HG02678 (cell line): ENCODE measurements at regions not wholly inside any gene's neighbourhood (a gene's known extent, or its start where the extent isn't known, plus 50 kb on each side); places are given as distances from the start of the nearest gene placed in this dataset.
"Not testable (repeated sequence)": the region's sequence is repeated elsewhere in the genome, so short reads cannot be mapped to it uniquely, and the experiment has no call there.

Experiments used
- ATAC-seq: cut with Tn5 transposase; IDR thresholded peaks from one replicate; pipeline ENCODE4 v1.9.1; 2021; ENCODE audit warnings: mild to moderate bottlenecking, moderate library complexity; ENCODE audit not compliant: unreplicated experiment

DNA sequence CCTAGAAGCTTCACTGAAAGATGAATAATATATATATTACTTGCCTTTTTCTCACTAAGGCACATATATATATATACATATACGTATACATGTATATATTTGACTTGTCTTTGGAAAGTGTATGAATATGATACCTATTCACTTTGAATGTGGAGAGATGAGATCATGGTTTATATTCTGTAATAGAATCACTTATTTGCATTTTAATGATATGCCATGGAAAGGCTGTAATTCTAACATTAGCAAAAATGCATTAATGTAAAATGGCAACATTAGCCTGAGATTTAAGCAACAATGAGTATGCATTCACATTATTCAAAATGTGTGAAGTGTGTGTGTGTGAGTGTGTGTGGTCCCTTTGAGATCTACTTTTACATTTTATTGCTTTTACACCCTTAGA is 54.5 kb upstream of the PRKD1 start:
- ATAC-seq, result no peak

DNA sequence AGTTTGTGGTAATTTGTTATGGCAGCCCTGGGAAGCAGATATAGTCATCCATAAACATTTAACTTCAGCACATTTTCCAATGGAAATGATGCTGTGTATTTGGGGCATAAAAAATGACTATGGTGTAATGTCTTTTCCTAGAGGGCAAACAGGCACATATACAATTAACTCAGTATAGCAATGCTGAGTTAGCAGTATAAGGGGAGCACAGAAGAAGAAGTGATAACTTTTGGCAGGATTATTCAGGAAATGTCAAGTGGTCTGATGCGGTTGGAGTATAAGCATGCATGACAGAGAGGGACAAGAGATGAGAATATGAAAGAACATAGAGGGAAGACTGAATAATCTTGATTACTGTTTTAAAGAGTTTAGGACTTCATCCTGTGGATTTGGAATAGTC is 55.3 kb upstream of the PRKD1 start:
- ATAC-seq, result no peak

GRCh38 chr14:29990344-29990857 is 62.8 kb upstream of the PRKD1 start:
- not testable (repeated sequence) for ATAC-seq

DNA sequence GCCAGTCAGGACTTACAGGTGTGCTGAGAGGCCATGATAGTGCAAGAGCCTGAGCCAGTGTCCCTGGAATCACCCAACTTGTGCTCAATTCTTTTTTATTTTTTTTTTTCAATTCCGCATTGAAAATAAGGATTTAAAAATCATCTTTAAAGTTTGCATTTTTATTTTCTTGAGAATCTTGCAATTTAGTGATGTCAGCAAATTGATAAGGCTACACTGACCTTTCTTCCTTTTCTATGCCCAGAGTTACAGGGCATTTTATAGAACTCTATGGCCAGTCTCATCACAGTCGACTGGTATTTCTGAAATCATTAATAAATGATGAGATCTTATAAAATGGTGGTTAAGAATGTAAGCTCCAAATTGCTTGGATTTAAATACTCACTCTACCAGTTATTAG is 63.3 kb upstream of the PRKD1 start:
- ATAC-seq, result no peak

DNA sequence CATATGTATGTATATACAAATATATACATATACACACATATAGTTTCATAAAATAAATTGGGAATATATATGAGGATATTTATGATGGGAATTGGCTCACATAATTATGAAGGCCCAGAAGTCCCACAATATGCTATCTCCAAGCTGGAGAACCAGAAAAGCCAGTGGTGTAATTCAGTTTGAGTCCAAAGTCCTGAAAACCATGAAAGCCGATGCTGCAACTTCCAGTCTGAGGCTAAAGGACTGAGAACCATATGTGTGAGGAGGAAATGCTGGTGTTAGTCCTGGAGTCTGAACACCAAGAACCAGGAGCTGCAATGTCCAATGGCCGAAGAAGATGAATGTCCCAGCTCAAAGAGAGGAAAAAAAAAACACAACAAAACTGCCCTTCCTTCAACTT is 65.5 kb upstream of the PRKD1 start:
- ATAC-seq, result no peak

GRCh38 chr14:29999013-29999539 is 71.4 kb upstream of the PRKD1 start:
- no peak for ATAC-seq

DNA sequence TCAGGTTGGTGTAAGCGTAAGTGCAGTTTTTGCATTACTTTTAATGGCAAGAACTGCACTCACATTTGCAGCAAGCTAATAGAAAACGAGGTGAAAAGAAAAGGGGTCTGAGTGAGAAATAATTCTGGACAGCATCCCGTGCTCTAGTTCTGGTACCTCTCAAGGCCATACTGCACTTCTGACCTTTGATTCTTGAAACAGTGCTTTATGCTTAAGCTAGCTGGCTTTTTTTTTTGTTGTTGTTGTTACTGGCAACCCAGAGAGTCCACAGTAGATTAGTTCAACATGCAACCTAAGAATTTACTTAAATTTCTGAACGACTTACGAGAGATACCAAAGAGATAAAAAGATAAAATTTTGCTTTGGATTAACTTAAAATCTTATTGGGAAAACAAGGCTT is 75.2 kb upstream of the PRKD1 start:
- ATAC-seq, result no peak

- peak; percentile 60 for ATAC-seq
Observed at GRCh38 chr14:30005114-30005808, 77.6 kb upstream of the PRKD1 start.

- ATAC-seq, result no peak
Observed at GRCh38 chr14:30006695-30007094, 79.0 kb upstream of the PRKD1 start.

- no peak for ATAC-seq
Observed at GRCh38 chr14:30015489-30015888, 87.8 kb upstream of the PRKD1 start.

GRCh38 chr14:30016002-30016401 is 88.4 kb upstream of the PRKD1 start:
- ATAC-seq, result no peak

GRCh38 chr14:30017370-30017993 is 89.8 kb upstream of the PRKD1 start:
- no peak for ATAC-seq

GRCh38 chr14:30020271-30020670 is 92.6 kb upstream of the PRKD1 start:
- ATAC-seq, result no peak

DNA sequence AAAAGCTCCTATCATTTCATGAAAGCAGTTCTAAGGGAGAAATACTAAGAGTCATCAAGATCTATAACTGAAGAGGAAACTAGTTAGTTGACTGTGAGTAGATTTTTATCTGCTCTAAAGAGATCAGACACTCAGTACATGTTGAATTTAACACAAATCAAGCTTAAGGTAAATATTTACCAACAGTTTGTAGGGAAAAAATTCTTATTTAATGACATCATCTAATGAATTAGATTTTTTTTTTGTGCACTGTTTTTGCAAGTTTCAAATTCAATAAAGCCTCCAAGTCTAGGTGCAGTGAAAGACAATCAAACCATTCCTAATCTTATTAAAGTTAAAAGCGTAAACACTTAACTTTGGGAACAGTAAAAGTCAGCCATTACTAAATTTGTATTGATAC is 93.0 kb upstream of the PRKD1 start:
- no peak for ATAC-seq

GRCh38 chr14:30023350-30023749 is 95.7 kb upstream of the PRKD1 start:
- ATAC-seq, result not testable (repeated sequence)

GRCh38 chr14:30034152-30034551 is 106.5 kb upstream of the PRKD1 start:
- no peak for ATAC-seq

DNA sequence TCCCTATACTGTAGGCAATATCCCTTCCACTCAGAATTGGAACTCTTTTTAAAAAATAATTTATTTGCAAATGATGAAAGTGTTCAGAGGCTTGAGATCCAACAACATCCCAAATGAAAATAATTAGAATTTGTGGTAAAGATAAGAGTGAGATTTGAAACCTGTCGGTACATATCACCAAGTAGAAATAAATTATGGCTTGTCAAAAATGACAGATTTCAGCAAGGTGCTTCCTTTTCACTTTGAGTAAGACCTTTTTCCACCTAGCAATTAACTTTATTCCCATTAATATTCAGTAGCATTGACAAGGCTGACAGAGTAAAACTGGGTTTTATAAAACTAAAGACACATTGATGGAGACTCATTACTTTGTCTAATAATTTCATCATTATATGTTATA is 107.7 kb upstream of the PRKD1 start:
- ATAC-seq, result no peak

DNA sequence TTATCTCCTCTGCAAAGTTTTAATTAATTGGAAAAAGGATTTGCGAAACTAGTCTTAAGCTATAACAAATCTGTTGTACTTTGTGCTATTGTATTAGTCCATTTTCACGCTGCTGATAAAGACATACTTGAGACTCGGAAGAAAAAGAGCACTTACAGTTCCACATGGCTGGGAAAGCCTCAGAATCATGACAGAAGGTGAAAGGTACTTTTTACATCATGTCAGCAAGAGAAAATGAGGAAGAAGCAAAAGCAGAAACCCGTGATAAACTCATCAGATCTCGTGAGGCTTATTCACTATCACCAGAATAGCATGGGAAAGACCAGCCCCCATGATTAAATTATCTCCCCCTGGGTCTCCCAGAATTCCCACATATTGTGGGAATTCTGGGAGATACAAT is 118.1 kb upstream of the PRKD1 start:
- ATAC-seq, result no peak

DNA sequence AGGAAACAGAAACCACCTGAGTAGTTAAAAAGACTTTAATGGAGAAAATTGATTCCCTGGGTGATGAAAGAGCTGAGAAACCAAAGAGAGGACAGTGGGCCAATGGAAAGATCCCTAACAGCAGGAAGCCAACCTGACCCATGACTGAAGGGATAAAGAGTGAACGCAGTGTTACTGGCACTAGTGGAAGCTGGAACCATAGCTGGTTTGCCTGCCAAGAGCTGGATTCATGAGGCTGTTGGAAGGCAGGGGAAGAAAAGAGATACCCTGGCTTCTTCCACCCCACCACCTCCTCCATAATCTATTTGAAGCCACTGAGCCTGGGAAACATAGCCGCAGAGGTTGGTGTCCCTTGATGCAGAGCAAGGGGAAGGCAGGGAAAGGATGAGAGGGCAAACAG is 125.5 kb upstream of the PRKD1 start:
- ATAC-seq, result no peak

DNA sequence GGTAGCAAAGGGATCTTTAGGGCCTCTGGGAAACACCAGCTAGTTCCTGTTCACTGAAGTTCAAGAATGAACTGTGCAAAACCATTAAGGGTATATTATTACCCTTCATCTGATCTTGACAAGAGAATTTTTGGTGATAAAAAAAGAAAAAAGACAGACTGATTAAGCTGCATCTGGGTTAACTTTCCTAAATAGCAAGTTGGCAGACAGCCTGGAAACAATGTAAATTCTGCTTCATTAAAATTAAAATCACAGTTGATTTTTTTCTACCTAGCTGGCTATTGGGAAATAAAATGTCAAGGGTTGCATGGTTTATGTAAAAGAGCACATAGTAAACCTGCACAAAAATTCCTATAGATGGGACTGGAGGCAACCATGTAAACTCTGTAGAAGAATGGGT is 126.6 kb upstream of the PRKD1 start:
- ATAC-seq, result no peak

- no peak for ATAC-seq
Observed at GRCh38 chr14:30058401-30058800, 130.8 kb upstream of the PRKD1 start.

GRCh38 chr14:30063746-30064145 is 136.1 kb upstream of the PRKD1 start:
- no peak for ATAC-seq
